Endodermal cell (in vitro differentiated cells): ENCODE measurements at regions not wholly inside any gene's neighbourhood (a gene's known extent, or its start where the extent isn't known, plus 50 kb on each side); places are given as distances from the start of the nearest gene placed in this dataset.

Experiments
- DNase-seq: peaks from one replicate; pipeline ENCODE4 v3.0.0-alpha.2; 2017
- H3K27ac ChIP-seq: 2 replicates; pipeline ENCODE4 v1.5.1; 2013; ENCODE audit warnings: mild to moderate bottlenecking, low read depth, low read length, moderate library complexity
- H3K27me3 ChIP-seq: 2 replicates; pipeline ENCODE4 v1.6.1; 2013; ENCODE audit warnings: mild to moderate bottlenecking, low read length, moderate library complexity; ENCODE audit not compliant: insufficient read depth, control insufficient read depth, poor library complexity, severe bottlenecking
- H3K36me3 ChIP-seq: 2 replicates; pipeline ENCODE4 v1.7.0; 2013; ENCODE audit warnings: mild to moderate bottlenecking, low read length, moderate library complexity; ENCODE audit not compliant: control insufficient read depth, insufficient read depth
- H3K4me1 ChIP-seq: one replicate; pipeline ENCODE4 v1.7.0; 2013; ENCODE audit warnings: low read length; ENCODE audit not compliant: control insufficient read depth, insufficient read depth
- H3K4me3 ChIP-seq: 2 replicates; pipeline ENCODE4 v1.5.1; 2013; ENCODE audit warnings: mild to moderate bottlenecking, low read length, moderate library complexity
- H3K9ac ChIP-seq: 2 replicates; pipeline ENCODE4 v1.6.1; 2013; ENCODE audit warnings: mild to moderate bottlenecking, low read length, moderate library complexity; ENCODE audit not compliant: poor library complexity, severe bottlenecking; ENCODE audit errors: extremely low read depth
- H3K9me3 ChIP-seq: 2 replicates; pipeline ENCODE4 v1.6.1; 2013; ENCODE audit warnings: mild to moderate bottlenecking, low read length, moderate library complexity; ENCODE audit not compliant: control insufficient read depth
- H3K27ac Mint-ChIP-seq: 2 replicates; pipeline ENCODE4 v1.8.0; 2020; ENCODE audit warnings: mixed read lengths
- H3K27me3 Mint-ChIP-seq: 2 replicates; pipeline ENCODE4 v1.8.0; 2021; ENCODE audit warnings: mild to moderate bottlenecking, mixed read lengths; ENCODE audit not compliant: insufficient read depth
- H3K36me3 Mint-ChIP-seq: 2 replicates; pipeline ENCODE4 v1.8.0; 2020; ENCODE audit warnings: low read depth, mixed read lengths
- H3K4me1 Mint-ChIP-seq: 2 replicates; pipeline ENCODE4 v1.8.0; 2020; ENCODE audit warnings: mixed read lengths
- H3K4me3 Mint-ChIP-seq: 2 replicates; pipeline ENCODE4 v1.8.0; 2020; ENCODE audit warnings: mild to moderate bottlenecking, moderate library complexity, mixed read lengths
- H3K9me3 Mint-ChIP-seq: 2 replicates; pipeline ENCODE4 v1.8.0; 2020; ENCODE audit warnings: mild to moderate bottlenecking, mixed read lengths
- WGBS, 2 experiments: methylation state at CpG; one replicate each; pipeline versions ENCODE4 v1.1.5 to v1.1.7; 2013; ENCODE audit warnings: missing lambda C conversion rate in 2 of 2, mixed read lengths in 1 of 2; ENCODE audit not compliant: insufficient coverage in 1 of 2, insufficient read length in 1 of 2; 5-methylcytosine and 5-hydroxymethylcytosine counted together
- TF ChIP-seq, protein P1 (sequence below): fragments of 200-600 bp; sonication (generic); conservative IDR thresholded peaks from 2 replicates; pipeline ENCODE4 v1.5.0; 2021; ENCODE audit warnings: antibody characterized with exemption, mild to moderate bottlenecking

DNA sequence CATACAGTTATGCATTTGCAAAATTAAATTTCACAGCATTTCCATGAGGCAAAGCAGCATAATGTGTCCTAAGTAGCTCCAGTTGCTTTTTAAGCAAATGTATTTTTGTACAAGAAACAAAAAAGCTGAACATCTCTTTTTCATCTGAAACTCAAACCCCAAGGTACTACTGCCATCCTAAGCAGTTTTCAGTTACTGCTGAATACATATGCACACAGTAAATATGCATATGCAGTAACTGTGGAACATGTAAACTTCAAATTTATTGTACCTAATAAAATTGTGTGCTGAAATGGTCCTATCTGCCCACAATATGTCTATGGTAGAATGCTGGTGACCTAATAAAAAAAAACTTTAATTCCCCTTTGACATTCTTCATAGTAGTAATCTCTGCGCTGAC, 458.6 kb upstream of the INTU start:
- WGBS, 2 experiments: 95% methylated on average over 1 of the region's 1 CpG; no CpG with 5 or more reads in 1 of the 2 experiments
- TF ChIP-seq, protein P1, sequence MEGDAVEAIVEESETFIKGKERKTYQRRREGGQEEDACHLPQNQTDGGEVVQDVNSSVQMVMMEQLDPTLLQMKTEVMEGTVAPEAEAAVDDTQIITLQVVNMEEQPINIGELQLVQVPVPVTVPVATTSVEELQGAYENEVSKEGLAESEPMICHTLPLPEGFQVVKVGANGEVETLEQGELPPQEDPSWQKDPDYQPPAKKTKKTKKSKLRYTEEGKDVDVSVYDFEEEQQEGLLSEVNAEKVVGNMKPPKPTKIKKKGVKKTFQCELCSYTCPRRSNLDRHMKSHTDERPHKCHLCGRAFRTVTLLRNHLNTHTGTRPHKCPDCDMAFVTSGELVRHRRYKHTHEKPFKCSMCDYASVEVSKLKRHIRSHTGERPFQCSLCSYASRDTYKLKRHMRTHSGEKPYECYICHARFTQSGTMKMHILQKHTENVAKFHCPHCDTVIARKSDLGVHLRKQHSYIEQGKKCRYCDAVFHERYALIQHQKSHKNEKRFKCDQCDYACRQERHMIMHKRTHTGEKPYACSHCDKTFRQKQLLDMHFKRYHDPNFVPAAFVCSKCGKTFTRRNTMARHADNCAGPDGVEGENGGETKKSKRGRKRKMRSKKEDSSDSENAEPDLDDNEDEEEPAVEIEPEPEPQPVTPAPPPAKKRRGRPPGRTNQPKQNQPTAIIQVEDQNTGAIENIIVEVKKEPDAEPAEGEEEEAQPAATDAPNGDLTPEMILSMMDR: no peak
- no peak overlapping the region for H3K27ac ChIP-seq

DNA sequence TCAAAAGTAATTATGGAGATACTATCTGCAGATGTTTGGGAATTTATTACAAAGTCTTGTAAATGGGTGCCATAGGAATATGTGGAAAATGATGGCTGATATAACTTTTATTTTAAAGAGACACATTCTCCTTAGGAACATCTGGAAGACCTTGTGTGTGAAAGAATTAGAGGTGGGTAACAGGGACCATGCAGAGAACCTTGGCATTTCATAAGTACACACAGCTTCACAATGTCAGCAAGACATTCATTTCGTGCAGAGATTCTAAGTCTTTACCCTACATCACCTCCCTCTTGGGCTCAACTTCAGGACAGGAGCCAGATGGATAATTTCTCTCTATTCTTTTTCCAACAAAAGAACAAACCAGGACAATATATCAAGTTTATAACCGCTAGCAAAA, 458.1 kb upstream of the INTU start:
- Mint-ChIP-seq H3K36me3 (no peaks in the 10 kb centered on the region), H3K9me3 (no peaks in the 10 kb centered on the region), H3K27ac (no peak overlapping the region), H3K4me1 (peaks cover 11% of the 10 kb centered on the region), H3K27me3 (no peaks in the 10 kb centered on the region), H3K4me3 (no peak overlapping the region)
- H3K4me3 ChIP-seq: no peak overlapping the region
- H3K27me3 ChIP-seq: no peaks in the 10 kb centered on the region
- DNase-seq: no peak
- H3K27ac ChIP-seq: no peak overlapping the region
- no peaks in the 10 kb centered on the region for H3K4me1 ChIP-seq
- no peaks in the 10 kb centered on the region for H3K36me3 ChIP-seq
- WGBS, 2 experiments: 84 to 100% methylated on average over 1 of the region's 2 CpGs
- no peaks in the 10 kb centered on the region for H3K9me3 ChIP-seq
- TF ChIP-seq, protein P1: no peak
- H3K9ac ChIP-seq: no peak overlapping the region

More for the DNA sequence above, 458.6 kb upstream of the INTU start:
- Mint-ChIP-seq H3K36me3 (no peaks in the 10 kb centered on the region), H3K4me3 (no peak overlapping the region), H3K9me3 (no peaks in the 10 kb centered on the region), H3K27ac (no peak overlapping the region), H3K4me1 (peaks cover 7% of the 10 kb centered on the region), H3K27me3 (no peaks in the 10 kb centered on the region)
- no peak for DNase-seq
- H3K9ac ChIP-seq: no peak overlapping the region
- H3K4me1 ChIP-seq: no peaks in the 10 kb centered on the region
- no peak overlapping the region for H3K4me3 ChIP-seq
- no peaks in the 10 kb centered on the region for H3K36me3 ChIP-seq
- no peaks in the 10 kb centered on the region for H3K9me3 ChIP-seq
- H3K27me3 ChIP-seq: no peaks in the 10 kb centered on the region

DNA sequence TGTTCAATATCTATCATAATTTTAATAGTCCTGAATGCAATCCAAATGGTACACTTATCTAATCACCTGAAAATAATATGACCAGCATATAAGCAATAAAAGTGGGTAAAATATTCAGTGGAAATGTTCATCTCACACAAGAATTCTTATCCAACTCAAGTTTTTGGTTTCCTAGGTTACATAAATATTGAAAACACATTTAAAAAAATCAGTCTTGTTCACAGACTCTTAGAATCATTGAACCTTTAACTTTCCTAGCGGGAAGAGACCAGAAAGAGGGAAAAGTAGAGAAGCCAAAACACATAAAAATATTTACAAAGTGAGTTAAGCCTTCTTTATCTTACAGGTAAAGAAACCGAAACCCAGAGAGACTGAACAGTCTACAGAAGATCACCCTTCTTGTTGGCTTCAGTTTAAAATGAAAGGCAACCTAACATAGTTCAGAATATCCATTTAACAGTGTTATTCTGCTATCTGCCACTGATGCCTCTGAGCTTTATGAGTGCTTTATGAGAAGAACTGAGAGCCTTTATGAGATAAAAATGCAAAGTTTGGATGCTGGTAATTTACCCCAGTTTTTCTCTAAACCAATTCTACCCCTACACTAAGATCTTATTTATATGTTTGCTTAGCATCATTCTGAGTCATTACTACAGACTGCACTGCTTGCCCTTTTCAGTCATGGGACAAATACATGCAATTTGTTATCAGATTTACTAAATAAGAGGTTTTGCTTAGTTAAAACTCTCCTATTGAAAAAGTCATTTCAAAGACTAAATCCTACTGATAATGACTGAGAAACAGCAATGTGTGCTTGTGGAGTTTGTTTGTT, 453.3 kb upstream of the INTU start:
- H3K4me3 ChIP-seq: no peak overlapping the region
- H3K4me1 Mint-ChIP-seq: peaks cover 17% of the 10 kb centered on the region
- H3K36me3 Mint-ChIP-seq: peaks cover 7% of the 10 kb centered on the region

More for the DNA sequence above, 453.3 kb upstream of the INTU start:
- Histone ChIP-seq H3K27ac (no peak overlapping the region), H3K36me3 (no peaks in the 10 kb centered on the region), H3K9ac (no peak overlapping the region), H3K27me3 (no peaks in the 10 kb centered on the region), H3K9me3 (no peaks in the 10 kb centered on the region), H3K4me1 (no peaks in the 10 kb centered on the region)
- peaks cover 14% of the 10 kb centered on the region for H3K9me3 Mint-ChIP-seq
- H3K27ac Mint-ChIP-seq: no peak overlapping the region
- DNase-seq: no peak
- no peak overlapping the region for H3K4me3 Mint-ChIP-seq
- 88% methylated on average over 2 of the region's 2 CpGs; no CpG with 5 or more reads in 1 of the 2 experiments for WGBS, 2 experiments
- TF ChIP-seq, protein P1: no peak
- no peaks in the 10 kb centered on the region for H3K27me3 Mint-ChIP-seq
